Activated T-cell treated with anti-CD3 and anti-CD28 coated beads, Interleukin-2, amount 50 U/mL, for 72 hours (primary cell): ENCODE measurements at regions not wholly inside any gene's neighbourhood (a gene's known extent, or its start where the extent isn't known, plus 50 kb on each side); places are given as distances from the start of the nearest gene placed in this dataset.

ENCODE experiments used
- ATAC-seq, 2 donors: fragments of 150-1000 bp; cut with Tn5 transposase; replicated peaks in 1 of 2; 2 replicates each; pipeline ENCODE4 v1.10.0; 2021; ENCODE audit warnings: moderate library complexity in 2 of 2, mild to moderate bottlenecking in 1 of 2
- DNase-seq, 2 donors: peaks; one replicate each; pipeline ENCODE4 v3.0.0; 2021 to 2022; ENCODE audit warnings: mixed read lengths in 1 of 2
- H3K27ac Mint-ChIP-seq: one replicate; pipeline ENCODE4 v1.8.0; 2022; ENCODE audit warnings: mild to moderate bottlenecking, moderate library complexity, mixed read lengths
- H3K27me3 Mint-ChIP-seq: one replicate; pipeline ENCODE4 v1.8.0; 2022; ENCODE audit warnings: low read depth, mixed read lengths
- H3K36me3 Mint-ChIP-seq, 2 donors: one replicate each; pipeline ENCODE4 v1.8.0; 2022; ENCODE audit warnings: mixed read lengths in 2 of 2, mild to moderate bottlenecking in 1 of 2; ENCODE audit not compliant: insufficient read depth in 2 of 2
- H3K4me1 Mint-ChIP-seq: one replicate; pipeline ENCODE4 v1.8.0; 2022; ENCODE audit warnings: low read depth, mixed read lengths
- H3K4me3 Mint-ChIP-seq, 2 donors: one replicate each; pipeline ENCODE4 v1.8.0; 2022; ENCODE audit warnings: mild to moderate bottlenecking in 2 of 2, mixed read lengths in 2 of 2, moderate library complexity in 2 of 2
- H3K9me3 Mint-ChIP-seq, 2 donors: one replicate each; pipeline ENCODE4 v1.8.0; 2022; ENCODE audit warnings: mixed read lengths in 2 of 2

DNA sequence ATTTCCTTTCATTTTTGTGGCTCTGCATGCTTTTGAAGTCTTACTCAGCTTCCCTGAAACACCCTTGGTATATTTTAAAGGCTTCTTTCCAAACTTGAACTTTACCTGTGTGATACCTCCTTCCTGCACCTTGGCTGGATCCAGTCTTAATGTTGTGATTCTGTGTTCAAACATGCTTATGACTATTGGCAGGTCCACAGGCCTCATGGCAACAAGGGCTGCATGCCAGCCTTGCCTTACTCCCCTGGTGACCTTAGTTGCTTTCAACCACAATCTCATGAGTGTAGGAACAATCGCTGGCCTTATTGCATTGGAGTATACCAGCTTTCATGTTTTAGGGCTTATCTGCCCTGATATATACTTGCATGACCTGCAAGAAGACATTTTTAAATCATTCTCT is 238.7 kb downstream of the KIF20B start:
- ATAC-seq, result no peak

GRCh38 chr10:89942217-89942616 is 240.8 kb downstream of the KIF20B start:
- H3K27me3 Mint-ChIP-seq, result peaks cover 4% of the 10 kb centered on the region
- peaks cover 9% of the 10 kb centered on the region for H3K4me1 Mint-ChIP-seq
- DNase-seq (no peak), ATAC-seq (no peak)
- no peak overlapping the region for H3K4me3 Mint-ChIP-seq
- no peak overlapping the region for H3K27ac Mint-ChIP-seq
- no peaks in the 10 kb centered on the region for H3K36me3 Mint-ChIP-seq
- peaks cover 0 to 1% of the 10 kb centered on the region in 2 donors for H3K9me3 Mint-ChIP-seq

More for the DNA sequence above, 238.7 kb downstream of the KIF20B start:
- no peaks in the 10 kb centered on the region for H3K4me1 Mint-ChIP-seq
- no peak overlapping the region for H3K4me3 Mint-ChIP-seq
- H3K9me3 Mint-ChIP-seq, result peaks cover 2 to 4% of the 10 kb centered on the region in 2 donors
- H3K27me3 Mint-ChIP-seq, result peaks cover 11% of the 10 kb centered on the region
- H3K36me3 Mint-ChIP-seq, result peaks cover 0 to 1% of the 10 kb centered on the region in 2 donors
- DNase-seq, result no peak
- H3K27ac Mint-ChIP-seq, result no peak overlapping the region

DNA sequence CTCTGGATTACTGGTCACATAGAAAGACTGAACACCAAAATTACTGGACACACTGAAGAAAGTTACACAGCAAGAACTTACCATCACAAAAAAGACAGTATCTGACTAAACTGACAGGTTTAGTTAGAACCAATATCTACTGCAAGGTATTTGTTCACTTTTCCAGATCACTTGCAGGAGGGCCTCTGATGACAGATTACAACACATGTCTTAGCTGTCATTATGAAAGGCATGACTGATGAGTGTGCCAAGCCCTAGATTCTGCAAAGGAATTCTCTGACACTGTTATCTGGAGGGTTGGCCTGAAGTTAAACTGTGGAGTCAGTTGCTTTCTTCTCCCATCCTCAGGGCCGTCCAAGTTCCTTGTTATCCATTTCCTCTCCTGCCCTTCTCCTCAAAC is 242.7 kb downstream of the KIF20B start:
- Mint-ChIP-seq H3K4me3 (no peak overlapping the region), H3K9me3 (peaks cover 2 to 6% of the 10 kb centered on the region in 2 donors), H3K36me3 (no peaks in the 10 kb centered on the region), H3K27ac (no peak overlapping the region), H3K4me1 (peaks cover 9% of the 10 kb centered on the region), H3K27me3 (peaks cover 4% of the 10 kb centered on the region)
- DNase-seq (no peak), ATAC-seq (no peak)

DNA sequence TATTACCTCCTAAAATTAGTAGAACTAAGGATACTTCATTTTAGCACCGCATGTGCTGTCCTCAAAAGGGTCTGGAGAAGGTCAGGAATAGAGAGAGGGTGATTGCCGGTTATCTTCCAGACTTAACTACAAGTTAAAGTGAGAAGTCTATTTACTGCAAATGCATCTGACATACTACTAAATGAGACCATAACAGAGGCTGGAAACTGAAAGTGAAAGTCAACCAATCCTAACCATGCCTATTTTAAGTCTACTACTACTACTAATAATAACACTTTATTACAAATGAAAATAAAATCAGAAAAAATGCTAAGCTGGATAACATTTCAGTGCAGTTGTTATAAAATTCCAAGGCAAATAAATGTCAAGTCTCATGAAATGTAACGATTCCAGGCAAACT is 244.7 kb downstream of the KIF20B start:
- peaks cover 2 to 6% of the 10 kb centered on the region in 2 donors for H3K9me3 Mint-ChIP-seq
- peaks cover 4% of the 10 kb centered on the region for H3K27me3 Mint-ChIP-seq
- ATAC-seq, result no peak
- H3K4me1 Mint-ChIP-seq, result peaks cover 9% of the 10 kb centered on the region
- DNase-seq, result no peak
- H3K36me3 Mint-ChIP-seq, result no peaks in the 10 kb centered on the region
- H3K27ac Mint-ChIP-seq, result no peak overlapping the region
- H3K4me3 Mint-ChIP-seq, result no peak overlapping the region

GRCh38 chr10:89949496-89949895 is 248.1 kb downstream of the KIF20B start:
- ATAC-seq, result no peak
- no peak overlapping the region for H3K27ac Mint-ChIP-seq

DNA sequence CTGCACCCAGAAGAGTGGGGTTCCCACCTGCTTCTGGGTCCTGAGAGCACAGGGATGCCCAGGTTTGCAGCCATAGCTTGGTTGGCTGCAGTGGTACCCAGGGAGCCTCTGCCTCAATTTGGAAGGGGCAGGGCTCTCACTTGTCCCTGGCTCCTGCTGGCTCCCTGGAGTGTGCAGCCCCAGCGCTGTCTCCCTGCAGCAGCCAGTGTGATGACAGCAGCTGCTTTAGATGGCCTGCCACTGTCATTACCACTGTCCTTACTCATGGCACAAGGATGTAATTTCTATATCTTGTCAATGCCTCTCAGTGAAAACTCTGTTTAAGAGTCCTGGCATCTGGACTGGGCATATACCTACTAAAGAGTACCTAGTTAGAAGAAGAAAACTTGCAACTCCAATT is 250.9 kb downstream of the KIF20B start:
- no peak overlapping the region for H3K4me3 Mint-ChIP-seq
- no peaks in the 10 kb centered on the region for H3K36me3 Mint-ChIP-seq
- H3K27ac Mint-ChIP-seq, result no peak overlapping the region
- DNase-seq (no peak), ATAC-seq (no peak)
- peaks cover 1 to 6% of the 10 kb centered on the region in 2 donors for H3K9me3 Mint-ChIP-seq
- no peaks in the 10 kb centered on the region for H3K4me1 Mint-ChIP-seq
- no peaks in the 10 kb centered on the region for H3K27me3 Mint-ChIP-seq

More at GRCh38 chr10:89949496-89949895, 248.1 kb downstream of the KIF20B start:
- Mint-ChIP-seq H3K36me3 (no peaks in the 10 kb centered on the region), H3K4me1 (peaks cover 9% of the 10 kb centered on the region), H3K4me3 (no peak overlapping the region), H3K9me3 (peaks cover 1 to 6% of the 10 kb centered on the region in 2 donors), H3K27me3 (no peaks in the 10 kb centered on the region)
- no peak for DNase-seq

DNA sequence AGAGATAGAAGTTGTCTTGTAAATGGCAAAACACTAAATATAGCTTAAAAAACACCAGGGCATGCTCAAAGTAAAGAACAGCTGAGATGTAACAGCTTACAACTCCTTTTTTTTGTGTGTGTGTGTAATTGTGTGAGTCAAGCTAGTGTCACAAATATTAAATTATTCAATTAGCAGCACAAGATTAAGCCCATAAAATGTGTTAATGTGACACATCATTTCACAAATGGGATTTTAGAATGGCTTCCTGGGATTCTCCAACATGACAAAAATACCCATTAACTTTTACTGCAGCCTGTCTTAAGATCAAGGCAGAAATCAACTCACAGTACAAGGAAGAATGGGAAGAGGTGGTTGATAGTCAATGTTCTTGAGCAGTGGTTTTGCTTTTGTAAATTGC is 251.4 kb downstream of the KIF20B start:
- no peak for DNase-seq
- Mint-ChIP-seq H3K27ac (no peak overlapping the region), H3K4me1 (no peaks in the 10 kb centered on the region), H3K9me3 (peaks cover 1 to 6% of the 10 kb centered on the region in 2 donors), H3K36me3 (no peaks in the 10 kb centered on the region), H3K27me3 (no peaks in the 10 kb centered on the region), H3K4me3 (no peak overlapping the region)
- no peak for ATAC-seq

DNA sequence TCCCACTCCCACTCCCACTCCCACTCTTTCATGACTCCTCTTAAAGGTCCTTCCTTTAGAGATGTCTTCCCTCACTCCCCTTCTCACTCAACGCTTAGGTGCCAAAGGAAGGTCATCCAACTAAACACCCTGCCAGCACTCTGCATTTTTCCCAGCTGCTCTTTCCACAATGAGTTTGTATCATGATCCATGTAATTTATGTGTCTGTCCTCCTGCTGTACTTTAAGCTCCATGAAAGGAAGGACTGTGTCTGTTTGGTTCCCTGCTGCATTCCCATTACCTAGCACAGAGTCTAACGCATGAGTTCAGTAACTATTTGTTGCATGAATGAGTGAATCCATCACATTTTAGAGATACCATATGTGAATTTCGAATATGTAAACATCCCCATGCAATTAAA is 252.7 kb downstream of the KIF20B start:
- no peaks in the 10 kb centered on the region for H3K4me1 Mint-ChIP-seq
- H3K27ac Mint-ChIP-seq, result no peak overlapping the region
- no peaks in the 10 kb centered on the region for H3K36me3 Mint-ChIP-seq
- no peak for ATAC-seq
- H3K4me3 Mint-ChIP-seq, result no peak overlapping the region
- DNase-seq, result no peak
- H3K9me3 Mint-ChIP-seq, result no peaks in the 10 kb centered on the region
- H3K27me3 Mint-ChIP-seq, result no peaks in the 10 kb centered on the region

GRCh38 chr10:89954787-89955566 is 253.6 kb downstream of the KIF20B start:
- Mint-ChIP-seq H3K4me3 (no peak overlapping the region), H3K27ac (no peak overlapping the region), H3K4me1 (no peaks in the 10 kb centered on the region), H3K27me3 (no peaks in the 10 kb centered on the region), H3K9me3 (no peaks in the 10 kb centered on the region), H3K36me3 (no peaks in the 10 kb centered on the region)
- peak; percentile 60 to 88 for ATAC-seq
- peak; percentile 3 to 6 for DNase-seq

DNA sequence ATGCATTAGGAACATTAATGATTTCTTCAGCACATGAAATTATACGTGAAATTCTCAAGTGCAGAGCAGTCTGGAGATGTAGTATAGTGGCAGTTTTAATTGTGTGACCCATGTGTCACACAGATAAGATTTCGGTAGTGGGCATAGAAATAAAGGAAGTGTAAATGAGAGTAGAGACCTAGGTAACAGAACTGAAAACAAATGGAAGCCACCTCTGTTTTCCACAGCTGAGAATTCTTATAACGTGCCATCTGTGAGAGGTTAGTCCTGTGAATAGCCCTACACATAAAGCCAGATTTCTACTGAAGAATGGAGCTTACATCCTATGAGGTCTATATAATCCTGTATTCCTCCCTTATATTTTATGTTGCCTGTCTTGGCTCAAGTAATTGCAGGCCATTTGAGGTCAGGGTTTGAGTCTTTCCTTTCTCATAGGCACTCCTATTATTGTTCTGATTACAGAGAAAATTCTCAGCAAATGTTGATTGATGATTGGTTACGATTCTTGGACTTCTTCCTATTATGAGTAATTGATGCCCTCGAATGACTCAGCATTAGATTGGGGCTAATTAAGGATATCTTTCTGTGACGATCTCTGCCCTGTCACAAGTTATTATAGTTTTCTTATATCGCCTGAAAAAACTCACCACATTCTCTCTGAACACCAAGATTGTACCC is 258.2 kb downstream of the KIF20B start:
- H3K27me3 Mint-ChIP-seq, result peaks cover 7% of the 10 kb centered on the region
- H3K4me1 Mint-ChIP-seq, result no peaks in the 10 kb centered on the region
- H3K4me3 Mint-ChIP-seq, result no peak overlapping the region
- no peak for ATAC-seq
- H3K27ac Mint-ChIP-seq, result no peak overlapping the region
- no peaks in the 10 kb centered on the region for H3K36me3 Mint-ChIP-seq
- H3K9me3 Mint-ChIP-seq, result peaks cover 0 to 3% of the 10 kb centered on the region in 2 donors
- no peak for DNase-seq

DNA sequence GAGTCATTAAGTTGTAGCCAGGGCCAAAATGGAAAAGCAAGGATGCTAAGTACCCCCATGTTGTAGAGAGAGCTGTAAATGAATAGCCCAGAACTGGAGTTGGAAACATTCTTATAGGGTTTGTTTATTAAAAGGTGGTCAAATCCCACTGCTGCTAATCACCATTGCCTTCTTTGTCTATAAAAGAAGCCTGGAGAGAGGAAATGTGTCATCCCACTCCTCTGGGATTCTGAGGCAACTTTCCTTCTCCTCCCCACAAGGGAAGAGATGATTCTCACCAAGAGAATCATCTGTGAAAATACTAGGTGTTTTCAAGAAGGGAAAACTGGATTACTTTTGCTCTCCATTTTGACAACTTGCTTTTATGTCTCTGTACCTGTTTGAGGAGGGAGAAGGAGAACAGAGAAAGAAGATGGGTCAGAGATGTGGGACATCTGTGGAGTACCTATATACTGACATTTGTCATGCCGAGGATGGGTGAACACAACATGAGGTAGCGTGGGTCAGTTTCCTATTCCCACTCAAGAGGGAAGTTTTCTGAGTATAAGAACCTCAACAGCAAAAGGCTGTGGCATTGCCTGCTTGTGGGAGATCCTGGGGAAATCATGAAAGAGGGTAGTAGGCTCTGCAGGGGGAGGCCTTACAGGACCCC is 262.2 kb downstream of the KIF20B start:
- ATAC-seq, result no peak

DNA sequence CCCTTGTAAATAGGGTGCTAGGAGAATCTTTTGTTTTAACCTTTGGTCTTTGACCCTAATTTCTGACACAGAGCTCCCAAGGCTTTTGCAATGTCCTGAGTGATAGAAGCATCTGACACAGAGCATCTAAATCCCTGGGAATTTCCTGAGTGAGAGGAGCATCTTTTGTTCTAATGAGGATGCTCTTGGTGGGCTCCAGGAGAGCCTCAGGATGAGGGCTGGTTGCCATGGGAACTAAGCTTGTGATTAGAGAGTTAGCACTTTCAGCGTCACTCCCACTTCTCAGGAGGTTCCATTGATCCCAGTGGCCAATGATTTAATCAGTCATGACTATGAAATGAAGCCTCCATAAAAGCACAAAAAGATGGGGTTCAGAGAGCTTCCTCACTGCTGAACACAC is 264.8 kb downstream of the KIF20B start:
- Mint-ChIP-seq H3K27me3 (peaks cover 26% of the 10 kb centered on the region), H3K27ac (no peak overlapping the region), H3K36me3 (no peaks in the 10 kb centered on the region), H3K4me3 (no peak overlapping the region), H3K4me1 (peaks cover 8% of the 10 kb centered on the region), H3K9me3 (peaks cover 0 to 3% of the 10 kb centered on the region in 2 donors)
- DNase-seq (no peak), ATAC-seq (no peak)

More for the DNA sequence above, 262.2 kb downstream of the KIF20B start:
- no peak overlapping the region for H3K27ac Mint-ChIP-seq
- no peak overlapping the region for H3K4me3 Mint-ChIP-seq
- peaks cover 19% of the 10 kb centered on the region for H3K27me3 Mint-ChIP-seq
- no peaks in the 10 kb centered on the region for H3K4me1 Mint-ChIP-seq
- peaks cover 0 to 3% of the 10 kb centered on the region in 2 donors for H3K9me3 Mint-ChIP-seq
- no peaks in the 10 kb centered on the region for H3K36me3 Mint-ChIP-seq
- DNase-seq, result no peak

GRCh38 chr10:89973326-89973725 is 271.9 kb downstream of the KIF20B start:
- Mint-ChIP-seq H3K36me3 (peaks cover 0 to under 1% of the 10 kb centered on the region in 2 donors), H3K9me3 (no peaks in the 10 kb centered on the region), H3K27ac (no peak overlapping the region), H3K4me1 (peaks cover 17% of the 10 kb centered on the region), H3K4me3 (no peak overlapping the region), H3K27me3 (peaks cover 15% of the 10 kb centered on the region)
- ATAC-seq, result no peak
- DNase-seq, result no peak
